HG02759 (cell line): ENCODE measurements at regions not wholly inside any gene's neighbourhood (a gene's known extent, or its start where the extent isn't known, plus 50 kb on each side); places are given as distances from the start of the nearest gene placed in this dataset.

Experiments
- ATAC-seq: cut with Tn5 transposase; IDR thresholded peaks from one replicate; pipeline ENCODE4 v1.9.1; 2021; ENCODE audit warnings: mild to moderate bottlenecking, moderate library complexity; ENCODE audit not compliant: unreplicated experiment

DNA sequence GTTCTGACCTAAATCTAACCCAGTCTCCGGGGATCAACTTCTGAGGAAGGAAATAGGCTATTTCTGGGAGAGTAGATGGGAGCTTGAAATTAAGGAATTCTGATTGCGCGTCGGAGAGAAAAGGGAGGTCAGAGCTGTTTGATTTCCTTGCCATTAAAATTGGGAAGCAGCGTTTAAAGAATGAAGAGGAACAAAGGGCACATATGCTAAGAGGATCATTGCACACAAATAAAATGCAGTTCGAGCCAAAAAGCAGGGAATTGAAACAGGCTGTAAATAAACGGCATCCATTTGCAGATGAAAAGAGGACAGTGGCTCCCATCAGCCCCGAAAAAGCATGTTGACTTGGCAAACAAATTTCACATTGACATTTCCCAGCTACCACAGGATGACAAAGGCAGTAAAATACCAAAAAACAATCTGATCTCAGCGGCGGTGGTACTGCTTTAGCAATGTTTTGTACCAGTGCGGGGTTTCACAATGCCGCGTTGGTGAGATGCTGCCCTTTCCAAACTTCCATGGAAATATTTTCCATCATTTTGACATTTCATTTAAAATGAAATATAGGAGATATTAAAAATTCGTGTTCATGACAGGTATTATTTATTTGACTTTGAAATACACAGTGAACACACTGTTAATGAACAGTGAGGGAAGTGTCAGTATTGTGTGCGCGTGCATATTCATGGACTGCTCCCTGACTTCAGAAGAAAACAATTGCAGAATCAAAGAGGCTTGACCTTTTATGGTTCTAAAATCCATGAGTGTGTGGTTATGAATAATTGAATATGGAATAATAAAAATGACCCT lies 108.8 kb downstream of the SQOR start:
- no peak for ATAC-seq

DNA sequence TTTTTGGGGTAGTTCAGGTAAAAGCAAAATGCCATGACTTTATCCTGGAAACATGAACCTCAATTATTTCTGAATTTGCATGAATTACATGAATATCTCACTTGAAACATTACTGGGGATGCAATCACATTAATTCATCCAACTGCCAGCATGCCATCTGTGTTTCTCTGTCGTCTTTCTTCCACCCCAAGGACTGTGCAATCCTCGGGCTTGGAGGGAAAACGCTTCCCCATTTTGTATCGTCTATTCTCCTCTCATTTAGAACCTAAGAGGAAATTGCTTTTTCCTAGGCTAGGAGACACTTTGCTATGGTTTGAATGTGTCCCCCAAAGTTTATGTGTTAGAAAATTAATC lies 109.4 kb downstream of the SQOR start:
- ATAC-seq: no peak

DNA sequence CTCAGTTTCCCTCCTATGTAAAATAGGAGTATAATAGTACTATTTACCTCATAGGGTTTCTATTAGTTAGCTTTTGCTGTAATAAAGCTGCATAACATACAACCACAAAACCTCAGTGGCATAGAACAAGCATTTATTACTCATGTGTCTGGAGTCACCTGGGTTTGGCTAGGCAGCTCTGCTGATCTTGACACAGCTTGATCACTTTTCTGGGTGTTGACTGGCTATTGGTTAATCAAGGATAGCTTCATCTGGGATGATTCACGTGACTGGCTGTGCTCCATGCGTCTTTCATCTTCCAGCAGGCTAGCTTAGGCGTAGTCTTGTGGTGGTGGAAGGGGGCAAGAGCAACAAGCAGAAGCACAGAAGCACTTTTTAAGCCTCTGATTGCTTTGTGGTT lies 112.6 kb downstream of the SQOR start:
- no peak for ATAC-seq

DNA sequence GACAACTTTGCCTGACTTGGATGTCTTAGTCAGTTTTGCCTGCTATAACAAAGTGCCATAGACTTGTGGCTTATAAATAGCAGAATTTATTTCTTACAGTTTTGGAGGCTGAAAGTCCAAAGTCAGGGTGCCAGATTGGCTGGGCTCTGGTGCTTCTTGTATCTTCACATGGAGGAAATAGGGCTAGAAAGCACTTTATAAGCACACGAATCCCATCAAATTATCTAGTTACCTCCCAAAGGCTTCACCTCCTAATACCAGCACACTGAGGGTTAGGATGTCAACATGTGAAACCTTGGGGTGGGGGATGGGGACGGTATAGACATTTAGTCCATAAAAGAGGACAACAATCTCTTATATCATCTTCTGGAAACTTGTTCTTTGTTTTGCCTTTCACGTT lies 116.8 kb downstream of the SQOR start:
- no peak for ATAC-seq

DNA sequence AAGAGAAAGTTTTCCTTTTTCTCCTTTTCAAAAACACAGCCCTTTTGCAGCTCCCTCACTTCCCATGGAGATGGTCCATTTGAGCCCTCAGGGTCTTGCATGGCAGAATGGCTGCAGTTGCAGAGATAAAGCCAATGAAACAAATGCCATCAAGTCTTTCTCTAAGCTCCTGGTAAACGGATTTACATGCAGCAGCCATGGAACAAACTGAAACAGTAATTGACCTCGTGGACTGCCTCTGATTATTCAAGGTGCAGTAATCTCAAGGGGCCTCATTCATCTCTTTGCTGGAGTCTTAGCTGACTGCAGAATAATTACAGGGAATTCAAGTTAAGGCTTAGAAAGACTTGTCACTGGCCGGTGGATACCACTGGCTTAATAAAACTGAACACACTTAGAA lies 125.1 kb downstream of the SQOR start:
- ATAC-seq: no peak

DNA sequence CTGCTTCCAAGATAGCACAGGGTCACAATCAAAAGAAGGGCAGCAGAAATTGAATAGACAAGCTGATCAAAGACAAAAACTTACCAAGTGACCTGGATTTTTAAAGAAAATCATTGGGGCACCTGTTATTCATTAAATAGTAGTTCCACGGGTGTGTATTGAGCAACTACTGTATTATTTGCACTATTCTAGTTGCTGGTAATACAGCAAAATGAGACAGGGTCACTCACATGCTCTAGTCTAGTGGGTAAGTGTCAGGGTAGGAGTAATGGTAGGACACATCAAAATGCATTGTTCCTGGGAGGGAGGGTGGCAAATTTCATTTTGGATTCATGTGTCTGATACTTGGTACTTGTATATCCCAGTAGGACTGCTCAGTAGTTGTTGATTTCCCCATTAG lies 127.9 kb downstream of the SQOR start:
- ATAC-seq: no peak

DNA sequence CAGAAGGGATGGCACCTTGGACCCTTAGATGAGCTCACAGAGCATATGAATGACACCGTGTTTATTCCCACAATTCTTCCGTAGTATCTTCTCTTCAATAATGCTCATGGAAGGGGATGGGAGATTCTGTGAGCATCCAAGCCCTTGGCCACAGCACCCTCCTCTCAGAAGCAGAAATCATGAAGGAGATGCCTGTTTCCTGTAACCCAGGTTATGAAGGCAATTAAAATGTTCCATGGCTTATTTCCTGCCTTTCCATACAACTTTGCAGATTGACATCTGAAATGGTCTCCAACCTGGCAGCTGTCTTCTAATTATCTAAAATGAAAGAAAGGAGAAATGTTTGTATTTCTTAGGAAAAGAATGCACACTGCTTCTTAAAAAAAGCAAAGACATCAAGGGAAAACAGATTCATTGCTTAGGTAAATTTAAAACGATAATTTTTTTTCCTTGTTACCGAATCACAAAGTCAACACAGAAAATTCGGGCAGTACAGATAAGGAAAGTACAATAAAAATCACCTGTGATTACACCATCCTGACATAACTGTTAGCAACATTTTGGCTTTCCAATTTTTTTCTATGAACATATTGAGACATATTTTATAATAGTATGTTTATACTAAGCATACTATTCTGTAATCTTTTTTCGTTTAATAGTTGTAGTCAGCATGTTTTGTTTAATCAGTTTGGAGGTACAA lies 128.5 kb downstream of the SQOR start:
- ATAC-seq: no peak

DNA sequence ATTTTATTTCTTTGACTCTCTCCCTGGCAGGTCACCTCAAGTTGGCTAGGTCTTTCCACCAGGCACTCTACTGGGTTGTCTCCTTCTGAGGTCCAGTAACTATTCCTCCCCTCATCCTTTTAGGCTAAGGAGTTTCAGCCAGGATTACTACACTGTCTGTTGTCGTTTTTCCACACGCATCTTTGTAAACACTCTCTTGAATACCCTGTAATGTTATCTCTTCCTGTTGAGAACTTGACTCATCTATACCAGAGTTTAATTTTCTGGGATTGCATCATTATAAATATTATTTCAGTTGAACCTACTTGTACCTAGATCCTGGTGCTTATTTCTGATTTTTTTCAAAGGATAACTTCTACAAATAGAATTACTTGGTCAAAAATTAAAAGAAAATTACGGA lies 138.3 kb downstream of the SQOR start:
- no peak for ATAC-seq

DNA sequence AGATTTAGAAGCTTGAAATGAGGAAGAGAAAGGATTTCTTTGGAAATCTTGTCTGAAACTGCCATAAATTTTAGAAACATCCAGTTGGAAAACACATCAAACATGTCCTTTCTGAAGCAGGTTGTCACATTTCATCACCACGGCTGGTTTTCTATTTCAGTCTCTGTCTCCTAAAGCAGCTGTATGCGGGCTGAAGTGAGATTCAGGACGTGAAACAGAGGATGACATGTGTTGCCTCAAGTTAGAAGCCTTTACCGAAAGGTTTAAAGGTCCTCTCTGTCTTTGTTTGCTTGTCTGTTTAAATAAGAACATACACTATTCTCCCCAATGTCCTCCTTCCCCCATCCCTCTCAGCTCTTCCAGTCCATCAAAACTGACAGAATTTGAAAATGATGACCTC lies 141.9 kb downstream of the SQOR start:
- no peak for ATAC-seq

DNA sequence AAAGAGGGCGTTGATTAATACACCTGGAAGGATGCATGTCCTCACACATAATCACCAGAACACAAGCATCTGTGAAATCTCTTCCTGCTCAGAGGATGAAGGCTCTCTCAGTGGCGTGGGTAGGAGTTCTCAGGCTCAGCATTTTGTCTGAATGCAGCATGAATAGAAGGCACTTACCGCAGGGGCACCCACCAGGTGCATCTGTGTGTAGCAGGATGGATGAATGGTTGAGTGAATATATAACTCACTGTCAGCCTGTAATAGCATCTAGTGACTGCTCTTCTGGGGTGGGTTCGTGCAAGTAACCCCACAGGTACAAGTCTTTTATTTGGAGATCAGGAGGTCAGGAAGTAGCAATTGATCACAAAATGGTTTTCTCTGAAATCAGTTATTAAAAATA lies 143.0 kb downstream of the SQOR start:
- ATAC-seq: no peak

DNA sequence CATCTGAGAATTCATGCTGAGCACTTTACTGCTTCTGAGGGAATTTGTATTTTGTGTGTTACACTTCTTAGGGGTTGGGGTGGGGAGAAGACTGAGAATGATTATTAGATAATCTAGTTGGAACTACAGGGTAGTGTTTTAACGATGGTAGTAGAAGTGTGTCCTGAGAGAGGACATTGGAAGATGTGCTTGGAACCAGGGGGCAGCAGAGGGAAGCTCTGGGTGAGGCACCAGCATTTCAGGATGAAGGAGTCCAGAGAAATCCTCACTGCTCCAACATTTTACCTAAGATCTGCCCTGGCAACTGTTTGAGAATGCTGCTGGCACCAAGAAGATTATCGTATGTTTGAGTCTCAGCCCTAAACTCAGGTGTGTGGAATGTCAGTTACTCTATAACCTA lies 145.5 kb downstream of the SQOR start:
- no peak for ATAC-seq

DNA sequence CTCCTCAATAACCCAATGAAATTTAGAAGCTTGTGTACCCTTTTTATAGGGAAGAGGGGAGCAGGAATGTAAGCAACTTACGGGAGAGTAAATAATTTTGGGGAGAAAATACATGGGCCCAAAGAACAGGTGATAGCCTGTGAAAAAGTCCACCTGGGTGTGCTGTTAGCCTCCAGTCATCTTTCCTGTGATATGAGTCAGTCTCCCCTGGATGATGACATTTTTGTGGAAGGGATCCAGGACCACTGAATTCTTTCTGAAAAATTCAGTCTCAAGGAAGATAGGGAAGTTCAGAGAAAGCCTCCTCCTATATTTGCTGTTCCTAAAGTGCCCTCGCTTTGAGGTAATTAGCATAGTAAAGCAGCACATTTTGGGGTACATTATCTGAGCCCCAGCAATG lies 149.8 kb downstream of the SQOR start:
- no peak for ATAC-seq

DNA sequence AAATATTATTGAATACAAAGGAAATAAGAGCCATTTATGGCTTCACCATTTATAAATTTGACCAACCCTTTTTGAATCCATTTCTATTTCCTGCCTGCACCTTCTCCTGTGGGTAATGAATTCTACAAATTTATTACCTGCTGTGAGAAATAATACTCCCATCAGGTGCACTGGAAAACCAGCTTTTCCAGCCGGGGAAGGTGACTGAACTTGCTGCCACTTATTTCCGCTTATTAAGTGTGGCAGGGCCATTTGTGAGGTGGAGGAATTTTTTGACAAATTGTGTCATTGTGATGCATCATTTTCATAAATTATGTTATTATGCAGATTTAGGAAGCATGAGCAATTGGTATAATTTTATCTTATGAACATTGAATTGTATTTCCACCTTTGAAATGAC lies 151.1 kb downstream of the SQOR start:
- ATAC-seq: no peak

DNA sequence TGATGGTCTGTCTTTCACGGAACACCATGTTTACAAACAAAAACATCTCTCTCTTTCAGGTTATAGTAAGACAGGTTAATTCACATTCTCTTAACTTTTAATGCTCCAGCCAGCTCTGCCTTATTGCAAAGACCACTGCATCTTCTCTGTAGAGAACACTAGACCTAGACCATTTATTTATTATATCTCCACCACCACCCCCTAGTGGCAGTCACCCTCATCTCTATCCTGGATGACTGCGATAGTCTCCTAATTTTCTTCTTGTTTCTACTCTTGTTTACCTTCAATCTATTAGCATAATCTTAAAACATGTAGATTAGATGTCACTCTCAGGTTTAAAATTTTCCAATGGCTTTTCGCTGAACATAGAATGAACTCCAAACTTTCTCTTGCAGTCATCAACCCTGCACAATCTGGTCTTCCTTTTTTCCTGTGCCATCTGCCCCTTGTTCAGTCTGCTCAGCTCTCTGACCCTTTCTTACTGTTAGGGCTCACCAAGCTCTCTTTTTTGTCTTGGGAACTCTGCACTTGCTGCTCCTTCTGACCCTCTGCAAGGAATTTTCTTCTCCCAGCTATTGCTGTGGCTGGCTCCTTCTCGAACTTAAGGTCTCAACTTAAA lies 155.6 kb downstream of the SQOR start:
- peak; percentile 47 for ATAC-seq

DNA sequence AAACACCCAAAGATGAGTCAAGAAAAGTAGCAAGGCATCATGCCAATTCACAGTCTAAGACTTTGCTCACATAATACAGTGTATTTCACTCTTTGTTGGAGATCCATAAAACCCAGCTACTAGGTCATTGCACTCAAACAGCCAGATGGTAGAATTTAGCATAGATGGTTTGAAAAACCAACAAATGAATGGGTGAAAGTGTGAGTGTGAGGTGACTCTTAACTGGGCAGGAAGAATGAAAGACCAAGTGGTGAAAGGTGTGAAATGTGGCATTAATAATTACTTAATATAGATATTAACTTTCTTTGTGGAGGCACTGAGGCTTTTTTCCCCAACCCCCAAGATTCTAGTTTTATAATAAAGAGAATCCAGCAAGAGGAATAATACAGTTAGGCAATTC lies 159.5 kb downstream of the SQOR start:
- ATAC-seq: no peak

DNA sequence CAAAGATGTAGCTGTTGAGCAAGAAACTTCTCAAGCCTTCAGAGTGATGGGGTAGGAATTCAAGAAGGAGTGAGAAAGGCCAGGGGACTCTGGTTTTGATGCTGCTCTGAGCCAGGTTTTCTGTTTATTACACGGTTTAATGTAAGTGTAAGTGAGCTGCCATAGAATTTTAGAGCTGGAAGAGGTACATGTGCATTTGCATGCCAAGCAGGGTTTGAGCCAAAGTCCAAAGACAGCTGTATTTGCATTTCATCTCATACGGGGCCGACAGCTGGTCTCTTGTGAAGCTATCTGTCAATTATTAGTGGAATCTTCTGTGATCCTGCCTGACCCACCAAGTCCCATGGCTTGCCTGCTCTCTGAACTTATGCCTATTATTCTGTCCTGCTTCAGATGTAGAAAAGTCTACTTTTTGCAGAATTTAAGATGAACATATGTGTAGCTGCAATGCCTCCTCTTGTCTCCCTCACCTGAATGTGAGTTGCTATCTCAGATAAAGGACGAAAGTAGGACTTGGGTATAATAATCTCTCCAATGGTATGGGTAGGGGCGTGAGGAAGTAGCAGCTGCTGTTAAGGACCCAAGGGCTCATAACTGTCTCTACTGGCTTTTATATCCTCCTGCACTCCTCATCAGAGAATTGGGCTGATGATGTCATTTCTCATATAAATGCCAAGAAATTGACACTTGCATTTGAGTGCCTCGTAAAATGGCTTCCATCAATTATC lies 160.0 kb downstream of the SQOR start:
- ATAC-seq: peak; percentile 54

DNA sequence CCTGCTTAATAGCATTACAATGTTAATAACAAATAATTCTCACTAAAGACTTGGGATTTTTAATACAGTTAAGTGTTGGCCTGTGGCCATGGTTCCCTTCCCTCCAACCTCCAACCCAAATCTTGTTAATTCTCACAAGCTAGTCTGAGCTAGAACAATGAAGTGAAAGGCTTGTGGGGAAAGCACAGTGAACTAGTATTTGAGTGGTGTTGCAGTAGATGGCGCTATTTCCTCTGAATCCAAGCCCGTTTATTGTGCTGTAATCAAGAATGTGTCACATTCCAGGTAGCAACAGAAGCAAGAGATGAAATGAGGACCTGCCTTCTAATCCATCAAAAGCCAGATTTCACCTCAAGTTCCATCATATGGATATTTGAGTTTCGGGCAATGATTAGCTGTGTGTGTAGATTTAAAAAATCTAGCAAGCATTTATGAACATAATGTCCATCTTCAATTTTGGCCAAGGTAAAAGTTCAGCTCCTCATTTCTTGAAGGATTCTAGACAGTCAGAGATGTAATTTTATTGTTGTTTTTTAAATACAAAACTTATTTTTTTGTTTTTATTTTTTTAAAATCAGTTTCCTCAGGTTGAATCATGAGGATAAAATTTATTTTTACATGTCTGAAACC lies 160.7 kb downstream of the SQOR start:
- ATAC-seq: no peak

DNA sequence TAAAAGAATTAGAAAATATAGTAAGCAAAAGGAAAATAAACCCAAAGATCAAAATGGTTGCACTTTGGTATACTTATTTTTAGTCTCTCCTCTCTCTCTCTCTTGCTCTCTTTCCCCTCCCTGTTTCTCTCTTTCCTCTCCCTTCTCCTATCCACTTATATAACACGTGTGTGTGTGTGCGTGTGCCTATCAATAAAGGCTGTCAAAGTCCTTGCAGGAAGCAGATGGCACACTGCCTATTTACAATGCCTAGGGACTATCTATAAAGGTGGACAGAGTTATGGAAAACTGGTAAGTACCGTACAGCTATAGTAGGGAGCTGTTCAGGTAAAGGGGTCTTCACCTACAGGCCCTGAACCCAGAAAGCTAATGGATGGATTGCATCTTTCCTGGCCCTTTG lies 161.6 kb downstream of the SQOR start:
- no peak for ATAC-seq

DNA sequence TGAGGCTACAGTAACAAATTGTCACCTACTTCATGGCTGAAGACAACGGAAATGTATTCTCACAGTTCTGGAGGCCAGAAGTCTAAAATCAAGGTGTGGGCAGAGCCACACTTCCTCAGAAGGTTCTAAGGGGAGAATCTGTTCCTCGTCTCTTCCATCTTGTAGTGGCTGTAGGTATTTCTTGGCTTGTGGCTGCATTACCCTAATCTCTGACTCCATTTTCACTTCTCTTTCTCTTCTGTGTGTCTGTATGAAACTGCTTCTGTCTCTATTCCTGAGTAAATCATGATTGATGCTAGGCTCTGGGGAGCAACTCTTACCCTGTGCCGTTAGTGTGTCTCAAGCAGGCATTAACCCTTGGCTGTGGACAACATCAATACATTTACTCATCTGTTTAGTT lies 164.7 kb downstream of the SQOR start:
- ATAC-seq: no peak

DNA sequence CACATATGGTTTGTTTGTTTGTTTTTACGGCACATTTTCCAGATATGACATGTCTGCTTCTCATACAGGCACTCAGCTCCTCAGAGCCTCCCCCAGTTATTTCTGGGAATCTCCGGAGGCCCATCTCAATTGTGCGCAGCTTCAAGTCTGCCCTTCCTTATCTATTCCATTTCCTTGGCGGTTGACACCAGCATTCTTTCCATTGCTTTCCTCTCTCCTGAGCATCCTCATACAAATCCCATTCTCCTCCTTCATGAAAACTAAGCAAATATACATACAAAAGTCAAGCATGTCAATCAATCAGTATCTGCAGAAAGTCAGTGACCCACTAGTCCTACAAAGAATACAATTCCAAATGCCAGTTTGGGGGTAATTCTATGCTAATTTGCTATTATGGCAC lies 166.7 kb downstream of the SQOR start:
- ATAC-seq: no peak

DNA sequence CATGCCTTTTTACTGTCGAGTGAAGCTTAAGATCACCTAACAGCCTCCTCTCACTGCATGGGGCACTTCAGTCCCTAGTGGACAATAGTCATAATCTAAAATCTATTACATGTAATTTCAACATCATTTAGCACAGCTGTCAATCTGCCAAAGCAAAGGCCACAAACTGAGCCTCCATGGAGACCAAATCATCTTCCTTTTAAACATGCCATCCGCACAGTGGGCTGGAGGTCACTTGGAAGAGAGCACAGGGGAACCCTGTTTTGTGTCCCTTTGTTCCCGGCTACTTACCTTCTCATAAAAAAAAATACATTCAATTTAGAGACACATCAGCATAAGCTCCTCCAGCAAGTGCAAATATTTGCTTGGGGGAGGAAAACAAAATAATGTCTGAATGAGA lies 167.3 kb downstream of the SQOR start:
- ATAC-seq: no peak
